Sigmoid colon (tissue), 6 donors: ENCODE measurements at regions not wholly inside any gene's neighbourhood (a gene's known extent, or its start where the extent isn't known, plus 50 kb on each side); places are given as distances from the start of the nearest gene placed in this dataset.
"Not testable (repeated sequence)": the region's sequence is repeated elsewhere in the genome, so short reads cannot be mapped to it uniquely, and the experiment has no call there.

ENCODE experiments used
- DNase-seq: peaks from one replicate; pipeline ENCODE4 v3.0.0-alpha.2; 2019
- H3K27ac ChIP-seq, 4 donors: fragments of 200-600 bp; sonication (generic); one replicate each; pipeline ENCODE4 v1.5.1; 2016 to 2019; ENCODE audit warnings: mild to moderate bottlenecking in 1 of 4
- H3K27me3 ChIP-seq, 3 donors: fragments of 200-600 bp; sonication (generic); one replicate each; pipeline ENCODE4 v1.5.1; 2019; ENCODE audit warnings: mild to moderate bottlenecking in 1 of 3
- H3K36me3 ChIP-seq, 4 donors: fragments of 200-600 bp; sonication (generic); one replicate each; pipeline ENCODE4 v1.5.1; 2016 to 2019
- H3K4me1 ChIP-seq, 4 donors: fragments of 200-600 bp; sonication (generic); one replicate each; pipeline ENCODE4 v1.5.1; 2017 to 2019
- H3K4me3 ChIP-seq, 4 donors: fragments of 200-600 bp; sonication (generic); one replicate each; pipeline ENCODE4 v1.5.1; 2017 to 2019; ENCODE audit warnings: mild to moderate bottlenecking in 2 of 4, moderate library complexity in 1 of 4
- H3K9me3 ChIP-seq, 4 donors: fragments of 200-600 bp in 3 of 4; sonication (generic) in 3 of 4; one replicate each; pipeline versions ENCODE4 v1.5.1 to v1.6.1; 2013 to 2019
- CTCF ChIP-seq, 4 experiments: fragments of 450-650 bp in 3 of 4; fragments of 200-600 bp in 1 of 4; IDR thresholded peaks; one replicate each; pipeline ENCODE4 v1.5.1; 2016 to 2019; ENCODE audit warnings: antibody characterized with exemption in 4 of 4, mild to moderate bottlenecking in 3 of 4, moderate library complexity in 2 of 4
- EP300 ChIP-seq, 4 donors: sonication (generic); formaldehyde crosslinking; IDR thresholded peaks; one replicate each; pipeline ENCODE4 v1.6.1; 2017; ENCODE audit warnings: antibody characterized with exemption in 4 of 4
- POLR2A ChIP-seq, 2 donors: fragments of 450-650 bp; IDR thresholded peaks; one replicate each; pipeline ENCODE4 v1.6.1; 2016; ENCODE audit warnings: antibody characterized with exemption in 2 of 2, mild to moderate bottlenecking in 2 of 2, moderate library complexity in 2 of 2
- POLR2AphosphoS5 ChIP-seq, 4 donors: sonication (generic); formaldehyde crosslinking; IDR thresholded peaks; one replicate each; pipeline ENCODE4 v1.6.1; 2017; ENCODE audit warnings: antibody characterized with exemption in 4 of 4
- WGBS, 2 donors: extraction: QIAGEN DNeasy Blood & Tissue Kit; methylation state at CpG; one replicate each; pipeline ENCODE4 v1.1.7; 2013; 5-methylcytosine and 5-hydroxymethylcytosine counted together
- intact Hi-C: fragments of 100-400 bp; cut with DNase I; formaldehyde crosslinking; loops from one replicate; pipeline ENCODE4 v1.15.1; 2023
- donor health status: healthy with polysubstance abuse.
- donor health status: healthy.

GRCh38 chr5:82584631-82585030 is 306.5 kb upstream of the RPS23 start:
- Histone ChIP-seq H3K4me1 (no peaks in the 10 kb centered on the region), H3K4me3 (no peak overlapping the region), H3K36me3 (no peaks in the 10 kb centered on the region), H3K9me3 (peaks cover 0 to 4% (median 0%) of the 10 kb centered on the region in 4 donors), H3K27me3 (no peaks in the 10 kb centered on the region), H3K27ac (no peak overlapping the region)
- TF ChIP-seq CTCF (IDR thresholded peaks at IDR 0.05) = no peak
- no peak for TF ChIP-seq POLR2AphosphoS5 (IDR thresholded peaks at IDR 0.05)
- no peak for TF ChIP-seq POLR2A (IDR thresholded peaks at IDR 0.05)
- no peak for TF ChIP-seq EP300 (IDR thresholded peaks at IDR 0.05)
- no peak for DNase-seq
- 92% methylated on average over 4 of the region's 4 CpGs for WGBS, 2 donors
- intact Hi-C loops = no loop called here

GRCh38 chr5:82583331-82583730 is 305.2 kb upstream of the RPS23 start:
- 93 to 96% methylated on average over 6 of the region's 6 CpGs for WGBS, 2 donors
- H3K4me1 ChIP-seq, H3K36me3 ChIP-seq, intact Hi-C loops, H3K27ac ChIP-seq, H3K4me3 ChIP-seq, H3K27me3 ChIP-seq, DNase-seq, H3K9me3 ChIP-seq: not testable (repeated sequence)

- Histone ChIP-seq H3K4me1 (no peaks in the 10 kb centered on the region), H3K4me3 (no peak overlapping the region)
- intact Hi-C loops = no loop called here
These were observed 286.8 kb upstream of the RPS23 start for GRCh38 chr5:82564963-82565362.

GRCh38 chr5:82563745-82564144 is 285.6 kb upstream of the RPS23 start:
- H3K36me3 ChIP-seq = no peaks in the 10 kb centered on the region
- no peak for DNase-seq
- no peak overlapping the region for H3K4me3 ChIP-seq
- no peak for TF ChIP-seq POLR2AphosphoS5 (IDR thresholded peaks at IDR 0.05)
- TF ChIP-seq CTCF (IDR thresholded peaks at IDR 0.05) = no peak
- TF ChIP-seq POLR2A (IDR thresholded peaks at IDR 0.05) = no peak
- intact Hi-C loops = no loop called here
- H3K9me3 ChIP-seq = no peaks in the 10 kb centered on the region
- no peak overlapping the region for H3K27ac ChIP-seq
- no peaks in the 10 kb centered on the region for H3K4me1 ChIP-seq
- no peaks in the 10 kb centered on the region for H3K27me3 ChIP-seq

More at GRCh38 chr5:82564963-82565362, 286.8 kb upstream of the RPS23 start:
- Histone ChIP-seq H3K9me3 (no peaks in the 10 kb centered on the region), H3K27me3 (no peaks in the 10 kb centered on the region), H3K36me3 (no peaks in the 10 kb centered on the region), H3K27ac (no peak overlapping the region)
- DNase-seq = no peak
- WGBS, 2 donors = 92 to 94% methylated on average over 1 of the region's 1 CpG
- TF ChIP-seq EP300 (IDR thresholded peaks at IDR 0.05) (no peak), CTCF (IDR thresholded peaks at IDR 0.05) (no peak), POLR2AphosphoS5 (IDR thresholded peaks at IDR 0.05) (no peak), POLR2A (IDR thresholded peaks at IDR 0.05) (no peak)

DNA sequence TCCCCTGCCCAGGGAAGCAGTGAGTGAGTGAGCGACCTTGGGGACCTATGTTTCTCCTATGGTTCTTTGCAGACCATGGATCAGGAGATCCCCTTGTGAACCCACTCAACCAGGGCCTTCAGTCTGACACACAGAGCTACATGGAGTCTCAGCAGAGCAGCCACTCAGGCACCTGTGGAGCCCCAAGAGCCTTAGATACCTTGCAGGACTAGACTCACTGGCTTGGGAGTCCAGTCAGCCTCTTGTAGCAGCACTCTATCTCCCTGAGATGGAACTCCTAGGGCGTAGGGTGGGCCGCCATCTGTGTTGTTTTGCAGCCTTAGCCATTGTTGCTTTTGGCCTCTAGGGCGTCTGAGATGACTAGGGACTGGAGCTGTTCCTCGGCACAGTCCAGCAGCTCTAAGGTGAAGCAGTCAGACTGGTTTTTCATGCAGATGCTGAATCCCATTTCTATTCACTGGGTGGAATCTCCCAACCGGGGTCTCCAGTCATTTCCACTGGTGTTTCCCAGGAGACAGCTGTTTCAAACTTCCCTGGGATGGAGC is 284.6 kb upstream of the RPS23 start:
- no peak overlapping the region for H3K27ac ChIP-seq

More for the DNA sequence above, 284.6 kb upstream of the RPS23 start:
- Histone ChIP-seq H3K36me3 (no peaks in the 10 kb centered on the region), H3K27me3 (no peaks in the 10 kb centered on the region), H3K4me3 (no peak overlapping the region), H3K4me1 (no peaks in the 10 kb centered on the region), H3K9me3 (no peaks in the 10 kb centered on the region)
- WGBS, 2 donors = 90 to 92% methylated on average over 6 of the region's 6 CpGs
- intact Hi-C loops = no loop called here
- no peak for DNase-seq
- no peak for TF ChIP-seq POLR2AphosphoS5 (IDR thresholded peaks at IDR 0.05)
- no peak for TF ChIP-seq CTCF (IDR thresholded peaks at IDR 0.05)
- no peak for TF ChIP-seq EP300 (IDR thresholded peaks at IDR 0.05)
- TF ChIP-seq POLR2A (IDR thresholded peaks at IDR 0.05) = no peak
